ENCODE measurements at regions not wholly inside any gene's neighbourhood (a gene's known extent, or its start where the extent isn't known, plus 50 kb on each side); places are given as distances from the start of the nearest gene placed in this dataset.
A peak's percentile ranks its signal among the peaks of the same experiment; 100 is the strongest.

GRCh38 chr9:20111173-20111843 lies 322.5 kb upstream of the SLC24A2 start:
- no peak for DNase-seq

DNA sequence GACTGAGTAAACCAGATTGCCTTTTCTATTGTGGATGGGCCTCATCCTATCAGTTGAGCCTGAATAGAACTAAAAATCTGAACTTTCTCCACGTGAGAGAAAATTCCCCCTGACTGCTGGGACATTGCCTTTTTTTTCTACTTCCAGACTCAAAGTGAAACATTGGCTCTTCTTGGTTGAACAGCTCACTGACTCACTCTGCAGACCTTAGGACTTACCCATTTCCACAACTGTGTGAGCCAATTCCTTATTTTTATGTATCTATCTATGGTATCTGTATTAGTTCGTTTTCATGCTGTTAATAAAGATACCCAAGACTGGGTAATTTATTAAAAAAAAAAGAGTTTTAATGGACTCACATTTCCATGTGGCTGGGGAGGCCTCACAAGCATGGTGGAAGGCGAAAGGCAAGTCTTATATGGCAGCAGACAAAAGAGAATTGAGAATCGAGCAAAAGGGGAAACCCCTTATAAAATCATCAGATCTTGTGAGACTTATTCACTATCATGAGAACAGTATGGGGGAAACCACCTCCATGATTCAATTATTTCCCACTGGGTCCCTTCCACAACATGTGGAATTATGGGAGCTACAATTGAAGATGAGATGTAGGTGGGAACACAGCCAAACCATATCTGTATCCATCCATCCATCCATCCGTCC lies 306.7 kb upstream of the SLC24A2 start:
- DNase-seq = no peak

DNA sequence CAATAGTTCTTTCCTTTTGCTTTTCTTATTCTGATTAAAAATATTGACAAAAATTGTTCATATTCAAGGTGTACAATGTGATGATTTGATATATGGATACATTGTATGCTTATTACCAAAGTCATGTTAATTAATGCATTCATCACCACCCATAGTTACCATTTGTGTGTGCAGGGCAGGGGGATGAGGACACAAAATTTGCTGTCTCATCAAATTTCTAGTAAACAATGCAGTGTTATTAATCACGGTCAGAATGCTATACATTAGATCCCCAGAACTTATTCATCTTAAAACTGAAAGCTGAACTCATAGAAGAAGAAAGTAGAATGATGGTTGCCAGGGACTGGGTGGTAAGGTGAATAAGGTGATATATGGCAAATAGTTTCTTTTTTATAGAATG lies 303.7 kb upstream of the SLC24A2 start:
- DNase-seq = no peak

- DNase-seq = no peak
These were observed 298.6 kb upstream of the SLC24A2 start for GRCh38 chr9:20087481-20087880.

GRCh38 chr9:20085842-20086241 lies 297.0 kb upstream of the SLC24A2 start:
- no peak for DNase-seq

DNA sequence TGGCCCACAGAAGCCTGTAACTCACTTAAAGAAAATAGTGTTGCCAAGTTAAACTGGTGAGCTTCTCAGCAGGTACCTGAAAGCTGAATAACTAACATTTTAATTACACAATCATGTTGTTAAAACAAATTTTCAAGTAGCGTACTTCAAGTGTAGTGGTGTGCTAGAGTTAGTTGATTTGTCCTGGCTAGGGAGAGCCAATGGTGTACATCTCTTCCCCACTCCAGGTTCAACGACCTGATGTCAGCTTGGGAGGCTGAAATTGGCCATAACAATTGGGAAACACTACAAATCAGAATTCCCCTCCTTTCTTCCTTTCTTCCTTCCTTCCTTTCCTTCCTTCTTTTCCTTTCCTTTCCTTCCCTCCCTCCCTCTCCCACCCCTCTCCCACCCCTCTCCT lies 295.3 kb upstream of the SLC24A2 start:
- DNase-seq = no peak

GRCh38 chr9:20083390-20083789 lies 294.6 kb upstream of the SLC24A2 start:
- DNase-seq = no peak

DNA sequence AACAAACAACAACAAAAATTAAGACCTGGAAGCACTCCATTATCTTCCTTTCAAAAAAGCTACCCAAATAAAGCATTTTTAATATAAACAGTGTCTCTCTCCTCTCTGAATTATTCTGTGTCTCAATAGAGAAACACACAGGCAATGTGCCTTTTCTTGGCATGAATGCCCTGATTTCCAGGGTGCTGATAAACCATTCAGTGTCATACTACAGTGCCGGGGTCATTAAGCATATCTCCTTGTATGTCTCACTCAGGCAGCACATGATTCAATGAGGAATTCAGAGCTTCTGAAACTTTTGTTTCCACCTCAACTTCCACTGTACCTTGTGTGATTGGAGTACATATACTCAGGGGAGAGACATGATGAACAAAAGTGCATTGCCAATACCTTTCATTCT lies 294.0 kb upstream of the SLC24A2 start:
- DNase-seq = no peak

DNA sequence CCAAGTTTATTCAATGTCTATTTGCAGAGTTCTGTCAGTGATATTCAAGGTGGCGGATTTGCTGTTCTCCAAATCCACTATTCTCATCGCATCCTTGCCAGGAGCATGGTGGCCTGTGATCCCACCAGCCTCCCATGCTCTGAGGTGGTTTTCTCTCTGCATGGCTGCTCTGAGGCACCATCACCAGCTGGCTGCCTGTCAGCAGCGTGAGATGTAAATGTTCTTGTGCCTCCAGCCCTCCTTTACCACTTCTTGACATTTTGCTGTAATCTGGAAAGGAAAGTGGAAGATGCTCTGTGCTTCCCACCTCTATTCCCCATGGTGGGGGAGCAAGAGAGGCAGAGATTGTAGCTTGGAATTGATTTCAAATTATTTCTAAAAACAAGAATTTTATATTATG lies 293.6 kb upstream of the SLC24A2 start:
- no peak for DNase-seq

DNA sequence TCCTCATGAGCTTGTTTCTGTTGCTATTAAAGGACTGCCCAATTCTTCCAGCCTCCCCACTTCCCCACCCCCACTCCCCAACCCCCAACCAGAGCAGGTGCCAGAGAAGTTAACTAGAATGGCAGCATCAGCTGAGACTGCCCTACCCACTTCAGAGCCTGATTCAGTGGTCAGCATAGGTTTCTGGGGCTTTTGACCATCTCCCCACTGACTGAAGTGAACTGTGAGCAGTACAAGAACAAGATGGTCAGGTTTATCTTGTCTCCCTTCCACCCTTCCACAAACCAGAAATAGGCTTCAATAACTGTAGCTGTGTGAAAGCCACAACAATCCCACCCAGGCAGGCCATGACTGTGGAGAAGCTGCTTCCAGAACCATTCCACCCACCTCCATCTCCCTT lies 289.4 kb upstream of the SLC24A2 start:
- no peak for DNase-seq

DNA sequence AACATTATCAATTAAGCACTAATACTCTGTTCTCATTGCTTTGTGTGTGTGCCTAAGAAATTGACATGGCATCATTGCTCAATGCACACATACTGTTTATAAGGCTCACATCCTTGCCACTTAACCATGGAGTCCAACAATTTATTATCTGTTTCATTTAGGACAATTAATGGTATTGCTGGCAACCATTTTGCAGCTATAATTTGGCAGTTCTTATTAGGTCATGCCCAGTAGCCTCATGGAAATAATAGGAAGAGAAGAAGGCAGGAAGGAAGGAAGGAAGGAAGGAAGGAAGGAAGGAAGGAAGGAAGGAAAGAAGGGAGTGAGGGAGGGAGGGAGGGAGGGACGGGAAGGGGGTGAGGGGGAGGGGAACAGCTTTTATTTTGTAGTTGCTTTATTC lies 285.5 kb upstream of the SLC24A2 start:
- DNase-seq = no peak

DNA sequence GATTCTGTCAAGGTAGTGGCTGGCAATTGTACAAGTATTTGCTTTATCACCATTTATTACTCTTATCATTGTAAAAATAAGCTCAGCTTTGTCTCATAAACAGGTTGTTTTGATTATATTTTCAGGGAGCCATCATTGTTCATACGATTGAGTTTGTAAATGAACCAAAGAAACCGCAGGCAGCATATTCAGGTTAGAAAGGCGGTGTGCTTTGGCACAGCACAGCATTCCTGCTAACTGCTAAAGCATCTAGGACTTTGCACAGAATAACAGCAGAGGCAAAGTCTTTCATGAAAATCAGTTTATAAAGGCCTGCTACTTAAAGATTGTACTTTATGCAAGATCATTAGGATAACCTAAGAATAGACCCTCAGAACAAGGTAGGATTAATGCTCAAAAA lies 281.5 kb upstream of the SLC24A2 start:
- no peak for DNase-seq

DNA sequence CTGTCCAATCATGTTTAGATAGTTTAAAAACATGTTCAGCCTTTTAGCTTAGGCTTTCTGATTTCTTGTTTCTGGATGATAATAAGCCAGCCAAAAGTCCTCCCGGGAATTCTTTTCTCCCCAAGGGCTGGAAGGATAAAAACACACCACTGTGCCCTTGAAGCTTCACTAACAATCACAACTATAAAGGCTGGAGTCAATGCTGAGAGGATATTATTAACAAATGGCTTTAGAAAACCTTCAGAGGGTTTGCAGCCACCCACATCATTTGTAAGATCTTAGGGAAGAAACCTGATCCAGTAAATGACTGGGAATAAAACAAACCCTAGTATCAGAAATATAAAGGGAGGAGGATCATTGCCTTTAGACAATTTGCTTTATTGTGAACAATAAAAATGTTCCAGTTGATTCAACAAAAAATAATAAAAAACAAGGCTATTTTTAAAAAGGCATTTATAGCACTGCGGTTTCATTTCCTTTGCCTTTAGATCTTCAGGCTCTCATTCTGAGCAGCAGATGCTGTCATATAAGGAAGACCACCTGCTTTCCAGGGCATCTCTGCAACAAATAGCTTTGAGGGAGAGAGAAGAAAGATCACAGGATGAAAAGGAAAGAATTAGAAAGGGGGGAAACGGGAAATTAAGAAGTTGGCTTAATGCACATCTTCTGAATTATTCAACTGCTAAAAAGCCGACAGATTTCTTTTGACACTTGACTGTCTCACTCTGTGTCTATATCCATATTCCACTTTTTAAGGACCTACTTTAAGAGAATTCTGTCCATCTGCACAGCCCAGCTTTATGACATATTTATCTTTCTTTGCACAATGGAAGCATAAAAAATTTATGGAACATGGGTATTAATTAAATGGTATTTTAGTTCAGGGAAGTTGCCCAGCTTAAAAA lies 277.2 kb upstream of the SLC24A2 start:
- peak; percentile 44 for DNase-seq

DNA sequence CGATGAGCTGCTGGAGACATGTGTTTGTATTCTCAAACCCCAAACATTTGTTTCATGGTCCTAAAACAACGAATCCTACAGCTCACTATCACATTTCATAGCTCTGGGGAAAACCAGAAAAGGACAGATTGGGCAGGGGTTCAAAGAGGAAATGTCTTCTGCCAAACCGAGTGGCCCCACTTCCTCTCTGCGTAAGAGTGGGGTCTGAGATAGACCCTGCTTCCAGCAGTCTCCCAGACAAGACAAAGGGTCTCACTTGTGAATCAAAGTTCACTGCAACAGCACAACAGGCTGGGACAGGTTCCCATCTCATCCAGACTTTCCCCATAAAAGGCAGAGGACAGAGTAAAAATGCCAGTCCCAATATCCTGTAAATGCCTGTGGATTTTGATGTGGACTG lies 276.2 kb upstream of the SLC24A2 start:
- DNase-seq = peak; percentile 22

- no peak for DNase-seq
These were observed 265.9 kb upstream of the SLC24A2 start for GRCh38 chr9:20054734-20055133.

DNA sequence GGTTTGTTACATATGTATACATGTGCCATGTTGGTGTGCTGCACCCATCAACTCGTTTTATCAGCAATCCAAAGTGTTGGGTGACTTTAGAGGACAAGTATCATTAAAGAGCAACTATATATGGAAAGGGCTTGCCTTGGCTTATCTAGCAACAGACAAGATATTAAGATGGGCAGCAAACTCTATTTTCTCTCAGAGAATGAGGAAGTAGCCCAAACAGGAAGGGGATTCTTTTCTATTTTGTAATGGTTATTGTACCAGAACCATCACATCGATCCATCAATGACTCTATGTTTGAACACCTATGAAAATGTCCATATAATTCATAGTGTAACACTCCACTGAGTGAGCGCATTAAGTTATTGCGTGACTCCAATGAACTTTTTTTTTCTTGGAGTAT lies 260.1 kb upstream of the SLC24A2 start:
- no peak for DNase-seq

DNA sequence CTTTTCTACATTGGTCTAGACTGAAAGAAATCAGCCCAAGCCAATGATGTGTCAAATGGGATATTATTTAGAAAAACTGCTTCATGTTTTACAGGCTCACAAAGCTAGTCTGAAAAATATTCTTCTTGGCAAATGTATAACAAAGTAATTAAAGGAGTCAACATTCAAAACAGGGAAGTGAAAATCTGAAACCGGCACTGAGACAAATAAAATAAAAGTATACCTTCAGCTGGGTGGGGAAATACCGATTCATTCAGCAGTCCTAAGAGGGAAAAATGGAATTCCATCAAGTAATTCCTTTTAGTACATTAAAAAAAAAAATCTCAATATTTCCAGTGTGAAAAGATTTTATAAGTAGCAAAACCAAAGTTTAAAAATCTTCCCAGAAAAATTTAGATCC lies 259.6 kb upstream of the SLC24A2 start:
- no peak for DNase-seq

GRCh38 chr9:20044686-20045085 lies 255.8 kb upstream of the SLC24A2 start:
- no peak for DNase-seq

DNA sequence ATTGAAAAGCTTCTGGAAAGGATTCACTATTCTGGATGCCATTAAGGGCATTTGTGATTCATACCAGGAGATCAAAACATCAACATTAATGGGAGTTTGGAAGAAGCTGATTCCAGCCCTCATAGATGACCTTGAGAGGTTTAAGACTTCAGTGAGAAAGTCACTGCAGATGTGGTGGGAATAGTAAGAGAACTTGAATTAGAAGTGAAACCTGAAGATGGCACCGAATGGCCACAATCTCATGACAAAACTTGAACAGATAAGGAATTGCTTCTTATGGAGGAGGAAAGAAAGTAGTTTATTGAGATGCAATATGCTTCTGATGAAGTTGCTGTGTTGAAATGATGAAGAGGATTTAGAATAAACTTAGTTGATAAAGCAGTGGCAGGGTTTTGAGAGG lies 254.6 kb upstream of the SLC24A2 start:
- DNase-seq = no peak

GRCh38 chr9:20043035-20043434 lies 254.2 kb upstream of the SLC24A2 start:
- no peak for DNase-seq

DNA sequence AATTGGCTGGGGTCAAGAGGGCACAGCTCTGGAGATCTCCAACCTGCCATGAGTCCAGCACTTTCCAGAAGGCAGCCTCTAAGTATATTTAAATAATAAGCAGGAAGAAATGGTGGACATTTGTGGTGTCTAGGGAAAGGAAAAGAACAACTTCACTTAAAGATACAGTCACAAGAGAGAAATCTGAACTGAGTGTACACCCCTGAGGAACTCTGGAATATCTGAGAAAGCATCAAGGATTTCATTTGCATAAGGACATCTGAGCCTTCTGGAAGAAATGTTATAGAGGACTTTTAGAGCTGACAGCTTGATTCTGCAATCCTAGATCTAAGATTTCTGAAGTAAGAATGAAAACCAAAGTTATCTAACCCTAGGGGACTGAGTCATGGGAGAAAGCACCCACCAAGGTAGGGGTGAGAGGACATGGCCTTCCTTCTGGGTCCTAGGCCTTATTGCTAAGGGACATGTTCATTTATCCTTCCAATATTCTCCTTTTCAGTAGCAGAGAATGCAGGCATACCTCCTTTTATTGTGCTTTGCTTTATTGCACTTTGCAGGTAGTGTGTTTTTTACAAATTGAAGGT lies 253.4 kb upstream of the SLC24A2 start:
- DNase-seq = no peak

GRCh38 chr9:20041697-20042081 lies 252.9 kb upstream of the SLC24A2 start:
- peak; percentile 18 for DNase-seq

- DNase-seq = peak; percentile 35
These were observed 252.3 kb upstream of the SLC24A2 start for GRCh38 chr9:20040991-20041696.
